HG03097 (cell line): ENCODE measurements at regions not wholly inside any gene's neighbourhood (a gene's known extent, or its start where the extent isn't known, plus 50 kb on each side); places are given as distances from the start of the nearest gene placed in this dataset.

Experiments
- ATAC-seq: cut with Tn5 transposase; IDR thresholded peaks from one replicate; pipeline ENCODE4 v1.9.1; 2021; ENCODE audit not compliant: unreplicated experiment, low FRiP score

- no peak for ATAC-seq
Measured at GRCh38 chr9:87435189-87435880, 62.3 kb upstream of the DAPK1 start.

- ATAC-seq: no peak
Measured at GRCh38 chr9:87436716-87437115, 61.0 kb upstream of the DAPK1 start.

- no peak for ATAC-seq
Measured at GRCh38 chr9:87437966-87438365, 59.7 kb upstream of the DAPK1 start.

- ATAC-seq: no peak
Measured at GRCh38 chr9:87441251-87441650, 56.4 kb upstream of the DAPK1 start.

GRCh38 chr9:87442451-87442850 is 55.2 kb upstream of the DAPK1 start:
- ATAC-seq: no peak

GRCh38 chr9:87443006-87443405 is 54.7 kb upstream of the DAPK1 start:
- ATAC-seq: no peak

GRCh38 chr9:87443461-87443860 is 54.2 kb upstream of the DAPK1 start:
- no peak for ATAC-seq

GRCh38 chr9:87445646-87446045 is 52.0 kb upstream of the DAPK1 start:
- peak; percentile 84 for ATAC-seq

GRCh38 chr9:87446527-87446926 is 51.1 kb upstream of the DAPK1 start:
- no peak for ATAC-seq

GRCh38 chr9:87447547-87448432 is 49.9 kb upstream of the DAPK1 start:
- ATAC-seq: no peak
